ENCODE measurements at regions not wholly inside any gene's neighbourhood (a gene's known extent, or its start where the extent isn't known, plus 50 kb on each side); places are given as distances from the start of the nearest gene placed in this dataset.
"Not testable (repeated sequence)": the region's sequence is repeated elsewhere in the genome, so short reads cannot be mapped to it uniquely, and the experiment has no call there.

- TF ChIP-seq ADNP (CRISPR knock-in tag; IDR thresholded peaks at IDR 0.05) (no peak), ZBTB37 (CRISPR knock-in tag; IDR thresholded peaks at IDR 0.05) (no peak), TGIF2 (CRISPR knock-in tag; IDR thresholded peaks at IDR 0.05) (no peak), HMG20B (CRISPR knock-in tag; conservative IDR thresholded peaks at IDR 0.05) (no peak)
These were observed 377.7 kb downstream of the IL20RB start (continued) for GRCh38 chr3:137335478-137335877.

DNA sequence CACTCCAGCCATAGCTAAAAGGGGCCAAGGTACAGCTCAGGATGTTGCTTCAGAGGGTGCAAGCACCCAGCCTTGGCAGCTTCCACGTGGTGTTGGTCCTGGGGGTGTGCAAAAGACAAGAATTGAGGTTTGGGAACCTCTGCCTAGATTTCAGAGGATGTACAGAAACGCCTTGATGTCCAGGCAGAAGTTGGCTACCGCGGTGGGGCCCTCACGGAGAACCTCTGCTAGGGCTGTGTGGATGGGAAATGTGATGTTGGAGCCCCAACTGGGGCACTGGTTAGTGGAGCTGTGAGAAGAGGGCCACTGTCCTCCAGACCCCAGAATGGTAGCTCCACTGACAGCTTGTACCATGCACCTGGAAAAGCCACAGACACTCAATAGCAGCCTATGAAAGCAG, 380.6 kb downstream of the IL20RB start:
- peaks cover 36% of the 10 kb centered on the region for H3K9me3 ChIP-seq (ENCODE audit: low read length)
- H3K36me3 ChIP-seq (replicated peaks in 1 of 2; ENCODE audit: control insufficient read depth in 1 of 2, insufficient read depth in 2 of 2, low read length in 2 of 2); DNase-seq (ENCODE audit: low spot score); H3K27ac ChIP-seq (ENCODE audit: extremely low read length, insufficient read depth, low read length); ATAC-seq; in situ Hi-C loops (cut with HindIII; ENCODE audit: extremely low pct_ligation_motif_present, low pct_unique_long_range_greater_than_20kb); H3K9ac ChIP-seq (ENCODE audit: insufficient read depth, low read depth, low read length); H3K27me3 ChIP-seq (ENCODE audit: control insufficient read depth in 1 of 2, insufficient read depth in 2 of 2, low read length in 2 of 2); H3K79me2 ChIP-seq (ENCODE audit: insufficient read depth, low read length); H3K4me1 ChIP-seq (ENCODE audit: insufficient read depth, low read length); H2AFZ ChIP-seq (ENCODE audit: low read length); H4K20me1 ChIP-seq (ENCODE audit: insufficient read depth, low read length); intact Hi-C loops (cut with micrococcal nuclease; ENCODE audit: unreplicated experiment); H3K4me2 ChIP-seq (ENCODE audit: low read depth, low read length); POLR2A ChIA-PET; CTCF ChIA-PET (ENCODE audit: low intra/inter-chr PET ratio, low total read pairs); H3K4me3 ChIP-seq (replicated peaks in 1 of 3; ENCODE audit: insufficient read depth in 1 of 3, low read depth in 2 of 3, low read length in 3 of 3); BruUV-seq (replicated peaks); FAIRE-seq: not testable (repeated sequence)
- WGBS (ENCODE audit: low lambda C conversion rate): 52% methylated on average over 4 of the region's 5 CpGs

DNA sequence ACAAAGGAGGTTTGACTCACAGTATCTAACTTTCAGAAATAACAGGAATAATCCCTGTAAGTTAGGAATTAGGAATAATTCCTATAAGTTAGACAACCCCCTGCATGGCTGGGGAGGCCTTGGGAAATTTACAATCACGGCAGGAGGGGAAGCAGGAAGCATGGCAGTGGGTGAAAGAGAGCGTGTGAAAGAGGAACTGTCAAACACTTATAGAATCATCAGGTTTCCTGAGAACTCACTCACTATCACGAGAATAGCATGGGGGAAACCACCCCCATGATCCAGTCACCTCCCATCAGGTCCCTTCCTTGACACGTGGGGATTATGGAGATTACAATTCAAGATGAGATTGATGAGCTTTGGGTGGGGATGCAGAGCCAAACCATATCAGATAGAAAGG, 385.5 kb downstream of the IL20RB start:
- intact Hi-C loops (cut with micrococcal nuclease; ENCODE audit: unreplicated experiment) (no loop called here), in situ Hi-C loops (cut with HindIII; ENCODE audit: extremely low pct_ligation_motif_present, low pct_unique_long_range_greater_than_20kb) (no loop called here)
- ATAC-seq (no peak), FAIRE-seq (no peak), DNase-seq (ENCODE audit: low spot score) (no peak)
- CTCF ChIA-PET (ENCODE audit: low intra/inter-chr PET ratio, low total read pairs): no interaction called here
- H3K4me3 ChIP-seq (replicated peaks in 1 of 3; ENCODE audit: insufficient read depth in 1 of 3, low read depth in 2 of 3, low read length in 3 of 3): no peak overlapping the region
- no peaks in the 10 kb centered on the region for H3K4me1 ChIP-seq (ENCODE audit: insufficient read depth, low read length)
- no peaks in the 10 kb centered on the region for H3K79me2 ChIP-seq (ENCODE audit: insufficient read depth, low read length)
- H3K4me2 ChIP-seq (ENCODE audit: low read depth, low read length): no peak overlapping the region
- H3K9ac ChIP-seq (ENCODE audit: insufficient read depth, low read depth, low read length): no peak overlapping the region
- no peak for TF ChIP-seq HOXA9 (CRISPR knock-in tag; IDR thresholded peaks at IDR 0.05; ENCODE audit: borderline replicate concordance)
- no peak for TF ChIP-seq BATF2 (CRISPR knock-in tag; IDR thresholded peaks at IDR 0.05)
- no peak overlapping the region for H3K27ac ChIP-seq (ENCODE audit: extremely low read length, insufficient read depth, low read length)
- no peaks in the 10 kb centered on the region for H3K36me3 ChIP-seq (replicated peaks in 1 of 2; ENCODE audit: control insufficient read depth in 1 of 2, insufficient read depth in 2 of 2, low read length in 2 of 2)
- H2AFZ ChIP-seq (ENCODE audit: low read length): no peak overlapping the region
- WGBS (ENCODE audit: low lambda C conversion rate): 3% methylated on average over 4 of the region's 4 CpGs
- no peaks in the 10 kb centered on the region for H3K27me3 ChIP-seq (ENCODE audit: control insufficient read depth in 1 of 2, insufficient read depth in 2 of 2, low read length in 2 of 2)
- peaks cover 25% of the 10 kb centered on the region for H3K9me3 ChIP-seq (ENCODE audit: low read length)
- no TSS peak for BruUV-seq (replicated peaks)
- no peaks in the 10 kb centered on the region for H4K20me1 ChIP-seq (ENCODE audit: insufficient read depth, low read length)
- POLR2A ChIA-PET: no interaction called here

All from HepG2 (cell line).